GM21526 (cell line): ENCODE measurements at regions not wholly inside any gene's neighbourhood (a gene's known extent, or its start where the extent isn't known, plus 50 kb on each side); places are given as distances from the start of the nearest gene placed in this dataset.

Experiments
- ATAC-seq: cut with Tn5 transposase; IDR thresholded peaks from one replicate; pipeline ENCODE4 v1.9.1; 2021; ENCODE audit warnings: moderate library complexity; ENCODE audit not compliant: unreplicated experiment, low FRiP score

GRCh38 chr17:77437747-77438146 lies 297.0 kb downstream of the SEC14L1 start:
- ATAC-seq, result no peak

GRCh38 chr17:77438241-77439188 lies 297.7 kb downstream of the SEC14L1 start:
- ATAC-seq, result no peak

- no peak for ATAC-seq
Measured at GRCh38 chr17:77439189-77440018, 298.6 kb downstream of the SEC14L1 start.

GRCh38 chr17:77440560-77440981 lies 299.8 kb downstream of the SEC14L1 start:
- ATAC-seq, result no peak

GRCh38 chr17:77441130-77441920 lies 300.6 kb downstream of the SEC14L1 start:
- ATAC-seq, result peak; percentile 40

- no peak for ATAC-seq
Measured at GRCh38 chr17:77441940-77442339, 301.2 kb downstream of the SEC14L1 start.

GRCh38 chr17:77442976-77443747 lies 302.4 kb downstream of the SEC14L1 start:
- ATAC-seq, result no peak

- ATAC-seq, result no peak
Measured at GRCh38 chr17:77443748-77444260, 303.0 kb downstream of the SEC14L1 start.

- no peak for ATAC-seq
Measured at GRCh38 chr17:77444628-77444983, 303.8 kb downstream of the SEC14L1 start.

GRCh38 chr17:77444984-77445759 lies 304.4 kb downstream of the SEC14L1 start:
- ATAC-seq, result peak; percentile 29

GRCh38 chr17:77445760-77446532 lies 305.2 kb downstream of the SEC14L1 start:
- ATAC-seq, result no peak

GRCh38 chr17:77446940-77447634 lies 306.3 kb downstream of the SEC14L1 start:
- ATAC-seq, result no peak

- no peak for ATAC-seq
Measured at GRCh38 chr17:77449373-77449907, 308.7 kb downstream of the SEC14L1 start.

GRCh38 chr17:77449908-77450741 lies 309.4 kb downstream of the SEC14L1 start:
- ATAC-seq, result no peak

- ATAC-seq, result no peak
Measured at GRCh38 chr17:77450742-77451244, 310.0 kb downstream of the SEC14L1 start.

GRCh38 chr17:77451245-77451893 lies 310.6 kb downstream of the SEC14L1 start:
- ATAC-seq, result no peak
